Fibroblast of villous mesenchyme (primary cell): ENCODE measurements at regions not wholly inside any gene's neighbourhood (a gene's known extent, or its start where the extent isn't known, plus 50 kb on each side); places are given as distances from the start of the nearest gene placed in this dataset.

Source experiments
- DNase-seq: peaks from one replicate; pipeline ENCODE4 v3.0.0-alpha.2; 2010; ENCODE audit warnings: low read depth
- H3K4me3 ChIP-seq: 2 replicates; pipeline ENCODE4 v1.5.1; 2011; ENCODE audit warnings: low read depth, mild to moderate bottlenecking, low read length
- CTCF ChIP-seq: IDR thresholded peaks from 2 replicates; pipeline ENCODE4 v1.5.1; 2012; ENCODE audit warnings: low read depth, mild to moderate bottlenecking, low read length; ENCODE audit not compliant: insufficient read depth

- DNase-seq = no peak
- H3K4me3 ChIP-seq = no peak overlapping the region
- TF ChIP-seq CTCF = no peak
These were observed 475.8 kb downstream of the STK39 start for GRCh38 chr2:167771628-167772027.

GRCh38 chr2:167769020-167769419, 478.4 kb downstream of the STK39 start:
- TF ChIP-seq CTCF = no peak
- DNase-seq = no peak
- H3K4me3 ChIP-seq = no peak overlapping the region

GRCh38 chr2:167767830-167768229, 479.6 kb downstream of the STK39 start:
- TF ChIP-seq CTCF = no peak
- no peak for DNase-seq
- no peak overlapping the region for H3K4me3 ChIP-seq

GRCh38 chr2:167764772-167765341, 482.5 kb downstream of the STK39 start:
- no peak overlapping the region for H3K4me3 ChIP-seq
- TF ChIP-seq CTCF = no peak
- no peak for DNase-seq

GRCh38 chr2:167761465-167762136, 485.8 kb downstream of the STK39 start:
- no peak for DNase-seq
- H3K4me3 ChIP-seq = no peak overlapping the region
- TF ChIP-seq CTCF = no peak

- no peak overlapping the region for H3K4me3 ChIP-seq
- no peak for DNase-seq
- no peak for TF ChIP-seq CTCF
These were observed 487.9 kb downstream of the STK39 start for GRCh38 chr2:167759531-167759930.

GRCh38 chr2:167758292-167758691, 489.1 kb downstream of the STK39 start:
- no peak overlapping the region for H3K4me3 ChIP-seq
- TF ChIP-seq CTCF = no peak
- no peak for DNase-seq
